Thymus (tissue), 11 donors: ENCODE measurements at regions not wholly inside any gene's neighbourhood (a gene's known extent, or its start where the extent isn't known, plus 50 kb on each side); places are given as distances from the start of the nearest gene placed in this dataset.

ENCODE experiments used
- DNase-seq, 9 donors: peaks; one replicate each; pipeline ENCODE4 v3.0.0-alpha.2; 2013; ENCODE audit warnings: low spot score in 9 of 9, low read depth in 6 of 9, missing footprints in 1 of 9
- H3K27ac ChIP-seq, 2 donors: one replicate each; pipeline ENCODE4 v1.5.1; 2013; ENCODE audit warnings: control low read depth in 1 of 2, low read depth in 1 of 2, low read length in 1 of 2, mild to moderate bottlenecking in 1 of 2, moderate library complexity in 1 of 2
- H3K27me3 ChIP-seq, 2 donors: one replicate each; pipeline ENCODE4 v1.5.1; 2013; ENCODE audit warnings: low read length in 1 of 2; ENCODE audit not compliant: control insufficient read depth in 2 of 2, insufficient read depth in 1 of 2
- H3K36me3 ChIP-seq, 2 donors: one replicate each; pipeline ENCODE4 v1.5.1; 2013; ENCODE audit warnings: low read length in 1 of 2, mild to moderate bottlenecking in 1 of 2, moderate library complexity in 1 of 2; ENCODE audit not compliant: control insufficient read depth in 2 of 2, insufficient read depth in 2 of 2
- H3K4me1 ChIP-seq, 2 donors: one replicate each; pipeline ENCODE4 v1.5.1; 2013; ENCODE audit warnings: low read length in 2 of 2; ENCODE audit not compliant: control insufficient read depth in 2 of 2, insufficient read depth in 2 of 2
- H3K4me3 ChIP-seq, 2 donors: one replicate each; pipeline ENCODE4 v1.5.1; 2013; ENCODE audit warnings: low read length in 2 of 2, control low read depth in 1 of 2, mild to moderate bottlenecking in 1 of 2
- H3K9me3 ChIP-seq, 2 donors: one replicate each; pipeline ENCODE4 v1.5.1; 2013; ENCODE audit warnings: low read length in 1 of 2, mild to moderate bottlenecking in 1 of 2; ENCODE audit not compliant: control insufficient read depth in 2 of 2, insufficient read depth in 1 of 2
- WGBS: extraction: QIAGEN DNeasy Blood & Tissue Kit; methylation state at CpG from one replicate; pipeline ENCODE4 v1.1.7; 2013; 5-methylcytosine and 5-hydroxymethylcytosine counted together
- donor health status: healthy.

- Histone ChIP-seq H3K36me3 (no peaks in the 10 kb centered on the region), H3K27me3 (peaks cover 0 to 6% of the 10 kb centered on the region in 2 donors), H3K27ac (no peak overlapping the region), H3K9me3 (peaks cover 0 to 2% of the 10 kb centered on the region in 2 donors), H3K4me3 (no peak overlapping the region), H3K4me1 (peaks cover 0 to 6% of the 10 kb centered on the region in 2 donors)
- no peak for DNase-seq
- WGBS = 91% methylated on average over 3 of the region's 3 CpGs
Measured at GRCh38 chr10:121665809-121666208, 67.6 kb upstream of the FGFR2 start.

DNA sequence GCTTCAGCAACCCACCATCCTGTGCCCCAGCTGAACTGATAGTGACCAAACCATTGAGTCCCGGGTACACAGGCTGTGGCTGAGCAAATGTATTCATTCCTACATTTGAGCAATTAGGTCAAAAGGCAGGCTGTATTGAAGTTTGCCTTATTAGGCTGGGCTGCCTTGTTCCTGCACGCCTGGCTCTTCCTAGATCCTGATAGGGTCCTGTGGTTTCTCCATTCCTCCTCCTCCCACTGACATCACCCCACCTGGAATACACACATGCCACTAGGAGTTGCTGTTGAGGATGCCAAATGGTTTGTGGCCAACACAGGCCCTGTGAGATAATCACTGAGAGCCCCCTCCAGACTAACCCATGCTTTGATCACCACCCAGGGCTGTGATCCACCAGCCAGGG is 66.4 kb upstream of the FGFR2 start:
- Histone ChIP-seq H3K27ac (no peak overlapping the region), H3K36me3 (no peaks in the 10 kb centered on the region), H3K9me3 (no peaks in the 10 kb centered on the region), H3K27me3 (peaks cover 0 to 6% of the 10 kb centered on the region in 2 donors), H3K4me3 (no peak overlapping the region), H3K4me1 (peaks cover 0 to 2% of the 10 kb centered on the region in 2 donors)
- WGBS = 92% methylated on average over 2 of the region's 2 CpGs
- no peak for DNase-seq

DNA sequence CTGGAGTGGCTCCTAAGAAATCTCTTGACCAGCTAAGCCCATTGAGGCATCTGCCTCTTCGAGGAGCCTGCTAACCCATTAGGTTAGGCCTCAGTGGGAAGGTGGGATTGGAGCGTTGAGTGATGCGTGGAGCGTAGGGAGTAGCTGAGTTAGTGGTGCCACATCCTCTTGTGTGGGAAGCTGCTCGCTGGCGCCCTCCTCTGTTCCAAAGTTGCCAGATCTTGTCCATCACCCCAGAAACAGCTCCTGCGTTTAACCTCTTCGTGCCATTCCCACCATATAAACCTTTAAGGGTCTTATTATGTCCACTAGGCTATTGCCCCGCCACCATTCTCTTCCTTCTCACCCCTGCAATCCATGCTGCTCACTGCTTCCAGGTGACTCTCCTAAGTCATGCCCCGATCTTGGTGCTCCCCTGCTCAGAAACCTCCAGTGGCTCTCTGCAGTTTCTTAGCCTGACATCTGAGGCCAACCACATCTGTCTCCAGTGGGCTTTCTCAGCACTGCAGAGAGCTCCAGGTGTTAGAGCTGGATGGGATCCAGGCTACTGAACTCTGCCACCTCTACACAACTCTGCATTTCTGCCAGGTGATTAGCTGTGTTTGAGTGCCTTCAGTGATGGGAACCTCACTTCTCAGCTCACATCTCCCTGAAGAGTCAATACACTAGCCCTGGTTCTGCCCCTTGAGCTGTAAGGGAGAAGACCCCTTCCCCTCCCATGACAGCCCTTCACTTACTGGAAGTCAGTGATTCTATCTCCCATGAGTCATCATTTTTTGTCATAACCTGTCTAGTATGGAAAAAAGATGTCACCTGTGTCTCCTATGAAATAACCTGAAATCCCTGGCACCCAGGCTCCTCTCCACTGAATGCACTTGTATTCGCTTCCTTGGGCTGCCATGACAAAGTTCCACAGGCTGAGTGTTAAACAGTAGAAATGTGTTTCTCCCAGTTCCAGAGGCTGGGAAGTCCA is 65.0 kb upstream of the FGFR2 start:
- no peak for DNase-seq
- H3K9me3 ChIP-seq = no peaks in the 10 kb centered on the region
- no peaks in the 10 kb centered on the region for H3K27me3 ChIP-seq
- no peaks in the 10 kb centered on the region for H3K36me3 ChIP-seq
- H3K4me3 ChIP-seq = no peak overlapping the region
- H3K4me1 ChIP-seq = no peaks in the 10 kb centered on the region
- peak overlapping the region; percentile 3 to 72 for H3K27ac ChIP-seq
- WGBS = 57% methylated on average over 11 of the region's 11 CpGs

GRCh38 chr10:121662531-121662930 is 64.3 kb upstream of the FGFR2 start:
- Histone ChIP-seq H3K27me3 (no peaks in the 10 kb centered on the region), H3K4me1 (no peaks in the 10 kb centered on the region), H3K36me3 (no peaks in the 10 kb centered on the region), H3K9me3 (no peaks in the 10 kb centered on the region), H3K4me3 (no peak overlapping the region), H3K27ac (peak overlapping the region in 1 of 2 donors; percentile 43)
- no peak for DNase-seq
- 91% methylated on average over 13 of the region's 13 CpGs for WGBS

- Histone ChIP-seq H3K36me3 (no peaks in the 10 kb centered on the region), H3K27ac (no peak overlapping the region), H3K9me3 (no peaks in the 10 kb centered on the region), H3K4me3 (no peak overlapping the region), H3K4me1 (no peaks in the 10 kb centered on the region), H3K27me3 (no peaks in the 10 kb centered on the region)
- no peak for DNase-seq
- 93% methylated on average over 14 of the region's 14 CpGs for WGBS
Measured at GRCh38 chr10:121661451-121661851, 63.2 kb upstream of the FGFR2 start.

DNA sequence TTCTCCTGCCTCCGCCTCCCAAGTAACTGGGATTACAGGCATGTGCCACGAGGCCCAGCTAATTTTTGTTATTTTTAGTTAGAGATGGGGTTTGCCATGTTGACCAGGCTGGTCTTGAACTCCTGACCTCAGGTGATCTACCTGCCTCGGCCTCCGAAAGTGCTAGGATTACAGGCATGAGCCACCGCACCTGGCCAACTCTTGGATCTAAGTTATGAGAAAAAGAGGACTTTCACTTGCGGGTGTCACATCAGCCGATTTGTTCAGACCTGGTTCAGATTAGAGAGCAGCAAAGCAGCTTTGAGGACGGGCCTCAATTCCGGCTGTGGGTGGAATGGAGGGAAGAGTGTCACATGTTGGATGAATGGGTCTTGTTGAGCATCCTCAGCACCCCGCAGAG is 61.0 kb upstream of the FGFR2 start:
- H3K9me3 ChIP-seq = no peaks in the 10 kb centered on the region
- peaks cover 0 to 6% of the 10 kb centered on the region in 2 donors for H3K4me1 ChIP-seq
- no peaks in the 10 kb centered on the region for H3K36me3 ChIP-seq
- H3K27ac ChIP-seq = no peak overlapping the region
- 88% methylated on average over 10 of the region's 10 CpGs for WGBS
- H3K27me3 ChIP-seq = no peaks in the 10 kb centered on the region
- no peak for DNase-seq
- H3K4me3 ChIP-seq = no peak overlapping the region

DNA sequence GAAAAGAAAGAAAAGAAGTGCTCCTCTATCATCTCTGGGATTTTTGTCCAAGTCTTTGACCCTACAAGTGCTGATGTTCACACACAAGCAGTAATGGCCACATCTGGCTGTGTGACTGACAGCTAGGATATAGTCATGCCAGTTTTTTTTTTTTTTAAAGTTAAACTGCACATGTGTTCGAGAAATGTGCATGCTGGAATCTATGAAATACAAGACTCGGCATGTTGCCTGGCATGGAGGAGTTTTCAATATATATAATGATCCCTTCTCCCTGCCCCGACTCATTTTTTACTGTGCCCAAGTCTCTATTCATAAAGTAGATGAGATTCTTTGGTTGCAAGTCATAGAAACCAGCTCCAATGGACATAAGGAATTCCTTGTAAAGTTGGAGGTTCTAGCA is 60.4 kb upstream of the FGFR2 start:
- 87% methylated on average over 3 of the region's 3 CpGs for WGBS
- H3K4me3 ChIP-seq = no peak overlapping the region
- no peak overlapping the region for H3K27ac ChIP-seq
- no peaks in the 10 kb centered on the region for H3K9me3 ChIP-seq
- H3K36me3 ChIP-seq = no peaks in the 10 kb centered on the region
- no peak for DNase-seq
- H3K4me1 ChIP-seq = peaks cover 0 to 6% of the 10 kb centered on the region in 2 donors
- H3K27me3 ChIP-seq = no peaks in the 10 kb centered on the region

DNA sequence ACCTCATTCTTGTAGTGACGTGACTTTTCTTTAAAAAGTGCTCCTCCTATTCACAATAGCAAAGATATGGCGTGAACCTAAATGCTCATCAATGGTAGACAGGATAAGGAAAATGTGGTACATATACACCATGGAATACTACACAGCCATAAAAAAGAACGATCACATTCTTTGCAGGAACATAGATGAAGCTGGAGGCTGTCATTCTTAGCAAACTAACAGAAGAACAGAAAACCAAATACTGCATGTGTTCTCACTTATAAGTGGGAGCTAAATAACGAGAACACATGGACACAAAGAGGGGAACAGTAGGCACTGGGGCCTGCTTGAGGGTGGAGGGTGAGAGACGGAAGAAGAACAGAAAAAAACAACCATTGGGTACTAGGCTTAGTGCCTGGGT is 59.9 kb upstream of the FGFR2 start:
- no peak for DNase-seq
- Histone ChIP-seq H3K27ac (no peak overlapping the region), H3K9me3 (no peaks in the 10 kb centered on the region), H3K36me3 (no peaks in the 10 kb centered on the region), H3K4me1 (peaks cover 0 to 6% of the 10 kb centered on the region in 2 donors), H3K27me3 (no peaks in the 10 kb centered on the region), H3K4me3 (no peak overlapping the region)
- WGBS = 96% methylated on average over 5 of the region's 5 CpGs

DNA sequence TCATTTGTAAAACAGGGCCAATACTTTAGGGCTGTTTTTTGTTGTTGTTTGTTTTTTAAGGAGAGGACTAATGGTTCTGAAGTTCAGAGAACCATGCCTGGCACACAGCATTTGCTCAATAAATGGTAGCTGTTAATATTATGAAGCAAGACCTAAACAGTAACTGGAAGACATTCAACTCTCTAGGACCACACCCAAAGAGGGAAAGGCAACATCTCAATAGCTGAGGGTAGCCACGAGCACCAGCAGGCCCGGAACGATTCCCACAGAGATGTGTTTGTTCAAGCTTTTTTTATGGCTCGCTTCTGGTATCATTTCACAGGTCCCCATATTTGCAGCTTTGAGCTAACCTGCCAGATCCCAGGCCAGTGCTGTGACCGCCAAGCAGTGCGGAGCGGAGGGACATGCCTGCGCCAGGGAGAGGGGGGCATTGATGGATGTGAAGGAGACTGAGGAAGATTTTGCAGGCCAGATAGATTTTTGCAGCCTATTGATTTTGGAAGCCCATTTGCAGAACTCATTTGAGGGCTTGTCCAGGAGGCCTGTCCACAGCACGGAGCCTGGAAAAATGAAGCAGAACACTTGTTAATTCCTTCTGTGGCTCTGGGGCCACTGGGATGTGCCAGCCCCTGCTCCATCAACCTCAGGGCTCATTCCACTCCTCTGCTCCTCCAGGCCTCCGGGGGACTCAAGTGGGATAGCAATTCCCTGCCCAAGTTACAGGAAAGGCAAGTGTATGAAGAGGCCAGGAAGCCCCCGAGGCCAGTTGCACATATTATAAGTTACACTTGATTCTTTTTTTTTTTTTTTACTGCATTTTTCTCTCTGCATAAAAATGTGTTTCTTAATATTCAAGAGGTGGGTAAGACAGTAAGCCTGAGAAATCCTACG is 57.3 kb upstream of the FGFR2 start:
- Histone ChIP-seq H3K36me3 (no peaks in the 10 kb centered on the region), H3K4me1 (peaks cover 0 to 6% of the 10 kb centered on the region in 2 donors), H3K27me3 (no peaks in the 10 kb centered on the region), H3K9me3 (no peaks in the 10 kb centered on the region), H3K27ac (peak overlapping the region in 1 of 2 donors; percentile 72), H3K4me3 (no peak overlapping the region)
- no peak for DNase-seq
- WGBS = 82% methylated on average over 12 of the region's 12 CpGs
